Spleen (tissue), 7 donors: ENCODE measurements at regions not wholly inside any gene's neighbourhood (a gene's known extent, or its start where the extent isn't known, plus 50 kb on each side); places are given as distances from the start of the nearest gene placed in this dataset.

Source experiments
- CTCF ChIP-seq, 11 experiments: fragments of 200-600 bp in 7 of 11; fragments of 450-650 bp in 4 of 11; sonication (generic) in 4 of 11; IDR thresholded peaks in 8 of 11; conservative IDR thresholded peaks in 3 of 11; 1 replicate in 7 of 11; 2 replicates in 4 of 11; pipeline versions ENCODE4 v1.4.0 to v1.8.0; 2016 to 2021; ENCODE audit warnings: antibody characterized with exemption in 11 of 11, inconsistent platforms in 4 of 11, mild to moderate bottlenecking in 1 of 11
- POLR2AphosphoS5 ChIP-seq, 3 donors: sonication (generic); formaldehyde crosslinking; IDR thresholded peaks; one replicate each; pipeline ENCODE4 v1.5.1; 2017; ENCODE audit warnings: antibody characterized with exemption in 3 of 3
- donor health status: DM: no; HTN: no; CAD: no; lungs with moderate emphysema.
- donor health status: DM: no; HTN: no; CAD: no.
- donor health status: DM: no; HTN: no; CAD: no.

DNA sequence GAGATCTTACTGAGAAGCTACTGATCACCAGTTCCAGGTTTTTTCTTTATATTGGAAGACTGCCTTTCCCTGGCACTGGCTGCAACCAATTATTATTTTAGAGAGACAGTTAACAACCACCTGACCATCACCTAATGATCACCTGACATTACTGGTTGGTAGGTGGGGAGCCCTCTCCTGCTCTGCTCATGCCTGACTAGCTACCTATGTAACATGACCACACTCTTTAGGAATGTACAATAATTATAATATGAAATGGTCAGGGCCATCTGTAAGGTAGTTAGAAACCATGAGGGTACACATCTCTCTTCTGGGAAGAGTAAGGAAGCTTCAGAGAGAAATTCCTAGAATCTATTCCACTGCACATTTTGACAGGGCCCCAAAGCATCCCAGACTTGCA lies 59.0 kb upstream of the SCEL start:
- TF ChIP-seq CTCF (IDR thresholded peaks at IDR 0.05 in 8 of 11, conservative IDR thresholded peaks at IDR 0.05 in 3 of 11) = no peak
- no peak for TF ChIP-seq POLR2AphosphoS5 (IDR thresholded peaks at IDR 0.05)
